Thyroid gland (tissue), 4 donors: ENCODE measurements at regions not wholly inside any gene's neighbourhood (a gene's known extent, or its start where the extent isn't known, plus 50 kb on each side); places are given as distances from the start of the nearest gene placed in this dataset.

Source experiments
- DNase-seq, 2 donors: peaks; one replicate each; pipeline ENCODE4 v3.0.0-alpha.2; 2019
- H3K27ac ChIP-seq, 3 donors: fragments of 200-600 bp; sonication (generic); 1 replicate in 2 of 3; 2 replicates in 1 of 3; pipeline ENCODE4 v1.5.1; 2016 to 2019; ENCODE audit warnings: mild to moderate bottlenecking in 1 of 3, moderate library complexity in 1 of 3
- H3K27me3 ChIP-seq: fragments of 200-600 bp; sonication (generic); one replicate; pipeline ENCODE4 v1.5.1; 2019
- H3K36me3 ChIP-seq, 2 donors: fragments of 200-600 bp; sonication (generic); one replicate each; pipeline ENCODE4 v1.5.1; 2016 to 2019
- H3K4me1 ChIP-seq, 2 donors: fragments of 200-600 bp; sonication (generic); one replicate each; pipeline ENCODE4 v1.5.1; 2017 to 2019
- H3K4me3 ChIP-seq, 3 donors: fragments of 200-600 bp; sonication (generic); replicated peaks in 1 of 3; 1 replicate in 2 of 3; 2 replicates in 1 of 3; pipeline ENCODE4 v1.5.1; 2016; ENCODE audit warnings: mild to moderate bottlenecking in 1 of 3
- H3K9me3 ChIP-seq: fragments of 200-600 bp; sonication (generic); one replicate; pipeline ENCODE4 v1.5.1; 2017
- CTCF ChIP-seq, 6 experiments: fragments of 200-600 bp in 3 of 6; fragments of 450-650 bp in 3 of 6; sonication (generic) in 3 of 6; IDR thresholded peaks; one replicate each; pipeline ENCODE4 v1.5.1; 2016 to 2019; ENCODE audit warnings: antibody characterized with exemption in 6 of 6, mild to moderate bottlenecking in 2 of 6, inconsistent platforms in 1 of 6, moderate library complexity in 1 of 6
- POLR2A ChIP-seq, 2 donors: fragments of 450-650 bp; IDR thresholded peaks; one replicate each; pipeline ENCODE4 v1.6.1; 2017; ENCODE audit warnings: antibody characterized with exemption in 2 of 2, mild to moderate bottlenecking in 2 of 2, moderate library complexity in 1 of 2
- whole genome bisulfite sequencing, 2 donors: methylation state at CpG; one replicate each; pipeline ENCODE4 v1.1.5; 2017; 5-methylcytosine and 5-hydroxymethylcytosine counted together
- intact Hi-C: fragments of 100-400 bp; cut with DNase I; formaldehyde crosslinking; loops from one replicate; pipeline ENCODE4 v1.15.1; 2023

GRCh38 chr10:42995537-42995936 is 81.3 kb upstream of the RET start:
- no peak overlapping the region for H3K4me3 ChIP-seq
- no peaks in the 10 kb centered on the region for H3K27me3 ChIP-seq
- TF ChIP-seq CTCF (IDR thresholded peaks at IDR 0.05) (no peak), POLR2A (IDR thresholded peaks at IDR 0.05) (no peak)
- H3K4me1 ChIP-seq = no peaks in the 10 kb centered on the region
- intact Hi-C loops = no loop called here
- H3K36me3 ChIP-seq = no peaks in the 10 kb centered on the region
- H3K27ac ChIP-seq = no peak overlapping the region
- WGBS, 2 donors = 71 to 76% methylated on average over 2 of the region's 2 CpGs
- H3K9me3 ChIP-seq = no peaks in the 10 kb centered on the region
- DNase-seq = no peak

- TF ChIP-seq POLR2A (IDR thresholded peaks at IDR 0.05) (no peak), CTCF (IDR thresholded peaks at IDR 0.05) (no peak)
- WGBS, 2 donors = 68 to 91% methylated on average over 5 of the region's 5 CpGs
- intact Hi-C loops = no loop called here
These were observed 80.3 kb upstream of the RET start for GRCh38 chr10:42996588-42996987.

GRCh38 chr10:42997151-42997848 is 79.6 kb upstream of the RET start:
- Histone ChIP-seq H3K27ac (no peak overlapping the region), H3K4me1 (no peaks in the 10 kb centered on the region), H3K9me3 (no peaks in the 10 kb centered on the region), H3K4me3 (no peak overlapping the region), H3K27me3 (no peaks in the 10 kb centered on the region), H3K36me3 (no peaks in the 10 kb centered on the region)
- WGBS, 2 donors = 86 to 97% methylated on average over 4 of the region's 6 CpGs
- no peak for TF ChIP-seq POLR2A (IDR thresholded peaks at IDR 0.05)
- TF ChIP-seq CTCF (IDR thresholded peaks at IDR 0.05) = no peak
- intact Hi-C loops = no loop called here
- no peak for DNase-seq

More at GRCh38 chr10:42996588-42996987, 80.3 kb upstream of the RET start:
- Histone ChIP-seq H3K36me3 (no peaks in the 10 kb centered on the region), H3K27me3 (no peaks in the 10 kb centered on the region), H3K27ac (no peak overlapping the region), H3K9me3 (no peaks in the 10 kb centered on the region), H3K4me3 (no peak overlapping the region), H3K4me1 (no peaks in the 10 kb centered on the region)
- no peak for DNase-seq

GRCh38 chr10:42997849-42998165 is 79.1 kb upstream of the RET start:
- Histone ChIP-seq H3K36me3 (no peaks in the 10 kb centered on the region), H3K4me1 (no peaks in the 10 kb centered on the region), H3K4me3 (no peak overlapping the region), H3K9me3 (no peaks in the 10 kb centered on the region), H3K27ac (no peak overlapping the region), H3K27me3 (no peaks in the 10 kb centered on the region)
- TF ChIP-seq CTCF (IDR thresholded peaks at IDR 0.05) = no peak
- TF ChIP-seq POLR2A (IDR thresholded peaks at IDR 0.05) = no peak
- intact Hi-C loops = no loop called here
- no peak for DNase-seq
- WGBS, 2 donors = 65 to 87% methylated on average over 2 to 4 of the region's 4 CpGs

- intact Hi-C loops = no loop called here
- no peak overlapping the region for H3K4me3 ChIP-seq
- no peak for TF ChIP-seq POLR2A (IDR thresholded peaks at IDR 0.05)
- no peak for TF ChIP-seq CTCF (IDR thresholded peaks at IDR 0.05)
- H3K27ac ChIP-seq = no peak overlapping the region
- no peak for DNase-seq
- no peaks in the 10 kb centered on the region for H3K4me1 ChIP-seq
- no peaks in the 10 kb centered on the region for H3K36me3 ChIP-seq
- 85 to 88% methylated on average over 9 to 12 of the region's 12 CpGs for WGBS, 2 donors
- H3K9me3 ChIP-seq = no peaks in the 10 kb centered on the region
- no peaks in the 10 kb centered on the region for H3K27me3 ChIP-seq
These were observed 78.1 kb upstream of the RET start for GRCh38 chr10:42998481-42999384.
